Gastrocnemius medialis (tissue), 4 donors: ENCODE measurements at regions not wholly inside any gene's neighbourhood (a gene's known extent, or its start where the extent isn't known, plus 50 kb on each side); places are given as distances from the start of the nearest gene placed in this dataset.
A peak's percentile ranks its signal among the peaks of the same experiment; 100 is the strongest.

Experiments
- ATAC-seq, 2 donors: fragments of 150-250 bp; one replicate each; pipeline ENCODE4 v1.9.1; 2016
- DNase-seq, 2 donors: peaks; one replicate each; pipeline ENCODE4 v3.0.0-alpha.2; 2019
- H3K27ac ChIP-seq, 4 donors: fragments of 200-600 bp; sonication (generic); 1 replicate in 1 of 4; 2 replicates in 3 of 4; pipeline ENCODE4 v1.5.1; 2016 to 2018; ENCODE audit warnings: mild to moderate bottlenecking in 2 of 4, moderate library complexity in 1 of 4
- H3K27me3 ChIP-seq, 3 donors: fragments of 200-600 bp; sonication (generic) in 2 of 3; 1 replicate in 1 of 3; 2 replicates in 2 of 3; pipeline versions ENCODE4 v1.5.1 to v1.6.0; 2016 to 2019; ENCODE audit warnings: mild to moderate bottlenecking in 1 of 3, moderate library complexity in 1 of 3
- H3K36me3 ChIP-seq, 2 donors: fragments of 200-600 bp; sonication (generic) in 1 of 2; one replicate each; pipeline ENCODE4 v1.5.1; 2017 to 2018
- H3K4me1 ChIP-seq, 2 donors: fragments of 200-600 bp; sonication (generic) in 1 of 2; one replicate each; pipeline ENCODE4 v1.5.1; 2016 to 2017; ENCODE audit warnings: mild to moderate bottlenecking in 2 of 2
- H3K4me3 ChIP-seq, 4 donors: fragments of 200-600 bp; sonication (generic) in 3 of 4; 1 replicate in 1 of 4; 2 replicates in 3 of 4; pipeline ENCODE4 v1.5.1; 2016 to 2019; ENCODE audit warnings: mild to moderate bottlenecking in 2 of 4
- H3K9me3 ChIP-seq, 3 donors: fragments of 200-600 bp; sonication (generic) in 2 of 3; 1 replicate in 1 of 3; 2 replicates in 2 of 3; pipeline ENCODE4 v1.5.1; 2016 to 2019
- CTCF ChIP-seq, 5 experiments: fragments of 450-650 bp in 3 of 5; fragments of 200-600 bp in 2 of 5; sonication (generic) in 2 of 5; IDR thresholded peaks in 4 of 5; conservative IDR thresholded peaks in 1 of 5; 1 replicate in 4 of 5; 2 replicates in 1 of 5; pipeline ENCODE4 v1.5.1; 2016 to 2019; ENCODE audit warnings: antibody characterized with exemption in 5 of 5, mild to moderate bottlenecking in 3 of 5, moderate library complexity in 3 of 5
- POLR2A ChIP-seq, 2 donors: fragments of 450-650 bp; IDR thresholded peaks; one replicate each; pipeline ENCODE4 v1.6.1; 2017; ENCODE audit warnings: antibody characterized with exemption in 2 of 2, mild to moderate bottlenecking in 2 of 2, moderate library complexity in 2 of 2
- in situ Hi-C, 4 donors: fragments of 200-750 bp; cut with MboI; loops; one replicate each; pipeline versions ENCODE4 v1.15.0 to v1.8.0; 2017; ENCODE audit warnings: low sequenced_read_pairs in 4 of 4
- intact Hi-C: fragments of 100-400 bp; cut with DNase I; formaldehyde crosslinking; loops from one replicate; pipeline ENCODE4 v1.15.1; 2023; ENCODE audit warnings: low total_unique reads

DNA sequence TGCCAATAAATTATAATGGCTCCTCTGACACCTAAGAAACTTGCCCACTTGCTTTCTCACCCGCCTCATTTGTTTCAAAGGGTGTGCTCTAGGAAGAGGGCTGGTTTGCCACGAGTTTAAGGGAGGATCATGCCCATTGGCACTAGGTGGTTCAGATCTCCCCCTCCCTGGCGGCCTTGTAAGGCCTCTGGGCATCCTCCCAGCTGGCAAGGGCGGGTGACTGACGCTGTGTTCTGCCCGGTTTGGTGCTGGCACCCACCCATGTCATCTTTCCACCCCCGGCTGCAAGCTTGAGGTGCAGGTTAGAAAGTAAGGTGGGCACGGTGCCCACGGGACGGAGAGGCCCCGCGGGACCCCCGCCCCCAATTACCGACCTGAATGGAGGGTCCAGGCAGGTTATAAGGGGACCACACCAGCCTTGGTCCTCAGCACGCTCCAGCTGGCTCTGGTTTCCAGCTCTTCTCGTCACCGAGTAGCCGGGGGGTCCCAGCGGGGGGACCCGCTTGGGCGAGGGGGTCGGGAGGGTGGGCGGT lies 90.4 kb downstream of the PTPRS start:
- Histone ChIP-seq H3K27me3 (no peaks in the 10 kb centered on the region), H3K4me3 (no peak overlapping the region), H3K27ac (no peak overlapping the region), H3K9me3 (peaks cover 0 to 6% (median 0%) of the 10 kb centered on the region in 3 donors), H3K36me3 (peaks cover 0 to 9% of the 10 kb centered on the region in 2 donors), H3K4me1 (peaks cover 0 to 3% of the 10 kb centered on the region in 2 donors)
- in situ Hi-C loops = no loop called here
- ATAC-seq (no peak), DNase-seq (peak in 1 of 2 donors; percentile 37)
- intact Hi-C loops = no loop called here
- TF ChIP-seq CTCF (IDR thresholded peaks at IDR 0.05 in 4 of 5, conservative IDR thresholded peaks at IDR 0.05 in 1 of 5) = no peak
- no peak for TF ChIP-seq POLR2A (IDR thresholded peaks at IDR 0.05)

DNA sequence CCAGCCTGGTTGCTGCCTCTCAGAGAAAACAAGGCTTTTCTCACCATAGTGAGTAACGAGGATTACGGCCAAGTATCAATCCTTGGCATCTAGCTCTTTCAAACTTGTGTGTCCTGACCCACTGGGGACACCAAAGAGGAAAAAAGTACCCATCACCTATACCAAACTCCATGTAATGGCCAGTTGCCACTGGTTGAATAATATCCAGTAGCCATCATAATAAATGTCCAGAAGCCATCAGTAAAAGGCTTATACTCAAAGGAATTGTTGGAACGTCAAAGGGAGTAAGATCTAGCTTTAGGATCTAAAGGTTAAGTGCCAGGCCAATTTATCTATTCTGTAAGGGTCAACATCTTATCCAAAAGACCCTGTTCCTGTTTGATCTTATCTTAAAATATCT lies 91.1 kb downstream of the PTPRS start:
- Histone ChIP-seq H3K4me1 (peaks cover 0 to 3% of the 10 kb centered on the region in 2 donors), H3K36me3 (peaks cover 0 to 3% of the 10 kb centered on the region in 2 donors), H3K27ac (no peak overlapping the region), H3K9me3 (peaks cover 0 to under 1% (median 0%) of the 10 kb centered on the region in 3 donors), H3K27me3 (no peaks in the 10 kb centered on the region), H3K4me3 (no peak overlapping the region)
- intact Hi-C loops = no loop called here
- in situ Hi-C loops = no loop called here
- TF ChIP-seq CTCF (IDR thresholded peaks at IDR 0.05 in 4 of 5, conservative IDR thresholded peaks at IDR 0.05 in 1 of 5) (no peak), POLR2A (IDR thresholded peaks at IDR 0.05) (no peak)
- no peak for ATAC-seq
- no peak for DNase-seq

DNA sequence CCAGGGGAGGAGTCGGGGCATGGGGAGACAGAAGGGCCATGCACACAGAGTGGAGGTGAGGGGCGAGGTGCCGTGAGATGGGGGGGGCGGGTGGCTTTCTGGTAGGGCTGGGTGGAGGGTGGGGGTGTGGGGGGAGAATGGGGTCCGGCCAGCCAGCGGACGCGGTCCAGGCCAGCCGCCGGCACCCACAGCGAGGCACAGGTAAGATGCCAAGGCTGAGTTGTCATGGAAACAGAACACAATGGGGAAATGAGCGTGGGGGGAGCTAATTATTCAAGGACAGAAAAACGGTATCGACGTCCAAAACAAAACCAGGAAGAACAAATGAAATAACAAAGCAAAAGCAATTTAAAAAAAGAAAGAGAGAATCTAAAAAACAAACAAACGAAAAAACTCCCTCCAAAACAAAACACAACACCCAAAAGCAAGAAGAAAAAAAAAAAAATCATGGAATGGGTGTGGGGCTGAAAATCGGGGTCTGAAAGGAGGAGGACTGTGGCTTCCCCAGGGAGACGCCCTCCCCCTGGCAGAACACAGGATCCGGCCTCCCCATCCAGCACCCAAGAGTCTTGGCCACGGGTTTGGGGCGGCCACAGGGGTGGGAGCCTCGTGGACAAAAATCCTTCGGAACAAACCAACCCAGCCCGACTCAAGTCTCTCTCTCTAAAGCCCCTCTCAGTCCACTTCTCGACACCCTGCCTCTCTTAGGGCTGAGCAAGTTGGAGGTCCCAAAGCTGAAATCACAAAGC lies 92.5 kb downstream of the PTPRS start:
- TF ChIP-seq POLR2A (IDR thresholded peaks at IDR 0.05) (no peak), CTCF (IDR thresholded peaks at IDR 0.05 in 4 of 5, conservative IDR thresholded peaks at IDR 0.05 in 1 of 5) (no peak)
- Histone ChIP-seq H3K36me3 (peaks cover 0 to 13% of the 10 kb centered on the region in 2 donors), H3K27ac (no peak overlapping the region), H3K27me3 (no peaks in the 10 kb centered on the region), H3K4me3 (no peak overlapping the region), H3K4me1 (peaks cover 0 to 3% of the 10 kb centered on the region in 2 donors), H3K9me3 (no peaks in the 10 kb centered on the region)
- DNase-seq = no peak
- intact Hi-C loops (no loop called here), in situ Hi-C loops (no loop called here)
- no peak for ATAC-seq

DNA sequence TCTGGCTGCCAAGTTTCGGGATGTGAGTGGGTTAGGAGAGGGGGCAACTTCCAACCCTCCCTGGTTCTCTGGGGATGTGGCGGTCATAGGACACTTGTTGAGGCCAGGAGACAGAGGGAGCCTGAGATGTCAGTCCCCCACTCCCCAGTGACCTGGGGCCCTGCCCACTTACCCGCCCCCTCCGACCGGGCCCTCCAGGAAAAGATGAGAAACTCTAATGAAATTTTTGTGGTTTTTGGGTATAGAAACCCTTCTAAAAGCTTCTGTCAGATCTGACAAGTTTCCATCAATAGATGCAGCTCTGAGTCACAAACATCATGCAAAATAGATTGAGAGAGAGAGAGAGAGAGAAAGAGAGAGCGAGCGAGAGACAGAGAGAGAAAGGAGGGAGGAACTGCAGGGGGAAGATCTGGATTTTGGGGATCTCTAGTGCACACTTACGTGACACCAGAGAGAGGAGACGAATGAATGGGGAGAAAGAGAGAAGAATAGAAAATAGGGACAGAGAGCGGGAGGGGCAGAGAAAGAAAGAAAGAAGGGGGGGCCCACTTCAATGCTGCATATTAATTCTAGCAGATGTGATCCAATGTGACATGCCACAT lies 94.0 kb downstream of the PTPRS start:
- in situ Hi-C loops = no loop called here
- Histone ChIP-seq H3K9me3 (no peaks in the 10 kb centered on the region), H3K27me3 (no peaks in the 10 kb centered on the region), H3K27ac (no peak overlapping the region), H3K4me3 (no peak overlapping the region), H3K4me1 (peaks cover 0 to 3% of the 10 kb centered on the region in 2 donors), H3K36me3 (peaks cover 0 to 24% of the 10 kb centered on the region in 2 donors)
- intact Hi-C loops = no loop called here
- TF ChIP-seq POLR2A (IDR thresholded peaks at IDR 0.05) (no peak), CTCF (IDR thresholded peaks at IDR 0.05 in 4 of 5, conservative IDR thresholded peaks at IDR 0.05 in 1 of 5) (no peak)
- ATAC-seq = no peak
- DNase-seq = no peak
